SW 1271 (cell line): ENCODE measurements at regions not wholly inside any gene's neighbourhood (a gene's known extent, or its start where the extent isn't known, plus 50 kb on each side); places are given as distances from the start of the nearest gene placed in this dataset.

Source experiments
- DNase-seq, 2 experiments: peaks; one replicate each; lab custom pipeline; 2025; lab: John Stamatoyannopoulos, UW

DNA sequence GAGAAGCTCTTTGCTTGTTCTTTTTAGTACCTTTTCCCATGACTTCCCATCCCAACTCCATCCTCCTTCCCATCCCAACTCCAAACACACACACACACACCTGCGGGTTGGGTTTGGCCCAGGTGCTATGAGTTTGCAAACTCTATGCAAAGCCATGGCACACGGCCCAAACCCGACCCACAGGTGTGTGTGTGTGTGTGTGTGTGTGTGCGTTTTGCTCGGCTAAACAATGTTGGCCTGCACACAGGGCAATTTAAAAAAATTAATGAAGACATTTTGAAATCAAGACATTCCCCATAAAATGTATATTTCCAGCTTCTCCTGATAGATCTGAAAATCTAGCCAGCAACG, 103.7 kb upstream of the TLE3 start:
- DNase-seq, result no peak

- no peak for DNase-seq
These were observed 103.1 kb upstream of the TLE3 start for GRCh38 chr15:70200511-70201424.

GRCh38 chr15:70199540-70200410, 102.1 kb upstream of the TLE3 start:
- no peak for DNase-seq

DNA sequence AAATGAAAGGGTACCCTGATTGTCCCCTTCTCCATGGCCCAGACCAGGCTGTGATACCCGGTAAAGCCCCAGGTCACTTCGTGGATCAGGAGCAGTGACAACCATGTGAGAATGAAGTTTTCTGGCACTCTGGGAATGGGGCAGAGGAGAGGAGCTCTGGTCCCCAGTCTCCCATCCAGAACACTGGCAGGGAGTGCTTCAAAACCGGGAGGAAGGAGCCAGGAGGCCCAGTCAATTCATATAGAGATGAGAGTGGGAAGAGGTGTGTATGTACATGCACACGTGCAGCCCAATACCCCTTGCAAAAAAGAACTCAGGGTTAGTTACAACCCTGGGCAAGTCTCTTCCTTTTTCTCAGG, 101.4 kb upstream of the TLE3 start:
- DNase-seq, result no peak

- no peak for DNase-seq
These were observed 100.9 kb upstream of the TLE3 start for GRCh38 chr15:70198441-70199123.

GRCh38 chr15:70197945-70198361, 100.2 kb upstream of the TLE3 start:
- DNase-seq, result no peak

- DNase-seq, result no peak
These were observed 99.7 kb upstream of the TLE3 start for GRCh38 chr15:70197318-70197944.

DNA sequence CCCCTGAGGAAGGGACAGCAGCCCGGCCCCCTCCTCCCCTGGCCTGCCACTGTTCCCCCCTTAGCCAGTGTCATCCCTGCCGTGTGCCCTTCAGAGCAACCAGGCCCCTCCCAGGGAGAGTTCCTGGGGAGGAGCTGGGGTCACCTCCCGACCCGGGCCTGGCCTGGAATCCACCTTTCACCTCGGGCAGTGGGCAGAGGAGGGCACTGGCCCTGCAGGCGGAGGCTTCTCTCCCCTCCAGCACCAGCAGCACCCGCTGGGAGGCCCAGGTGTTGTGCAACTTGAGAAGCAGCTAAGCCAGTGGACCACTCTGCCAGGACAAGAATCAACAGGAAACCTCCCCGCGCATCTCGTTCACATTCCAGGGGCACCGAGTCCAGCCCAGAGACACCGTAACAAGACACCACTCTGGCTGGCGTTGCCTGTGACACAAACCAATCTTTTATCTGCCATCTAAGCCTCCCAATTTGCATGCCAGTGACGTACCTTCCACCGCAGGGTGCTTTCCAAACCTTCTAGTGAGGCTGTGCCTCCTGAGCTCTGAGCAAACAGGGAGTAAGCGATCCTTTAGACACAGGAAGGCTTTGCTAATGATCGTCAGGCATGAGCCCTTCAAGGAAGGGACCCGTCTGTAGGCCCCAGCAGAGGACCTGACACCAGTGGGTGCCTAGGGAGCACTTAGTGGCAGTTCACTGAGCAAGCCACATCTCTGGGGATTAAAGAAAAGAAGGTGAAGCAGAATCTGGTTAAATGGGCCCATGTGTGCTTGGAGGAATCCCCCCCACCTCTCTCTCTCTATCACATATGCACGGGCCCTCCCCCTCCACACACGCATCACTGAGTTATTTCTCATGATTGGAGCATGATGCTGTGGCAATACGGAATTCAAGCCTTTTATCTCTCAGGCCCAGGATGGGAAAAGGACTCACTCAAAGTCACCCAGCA, 98.9 kb upstream of the TLE3 start:
- no peak for DNase-seq

GRCh38 chr15:70195587-70196305, 98.0 kb upstream of the TLE3 start:
- no peak for DNase-seq

DNA sequence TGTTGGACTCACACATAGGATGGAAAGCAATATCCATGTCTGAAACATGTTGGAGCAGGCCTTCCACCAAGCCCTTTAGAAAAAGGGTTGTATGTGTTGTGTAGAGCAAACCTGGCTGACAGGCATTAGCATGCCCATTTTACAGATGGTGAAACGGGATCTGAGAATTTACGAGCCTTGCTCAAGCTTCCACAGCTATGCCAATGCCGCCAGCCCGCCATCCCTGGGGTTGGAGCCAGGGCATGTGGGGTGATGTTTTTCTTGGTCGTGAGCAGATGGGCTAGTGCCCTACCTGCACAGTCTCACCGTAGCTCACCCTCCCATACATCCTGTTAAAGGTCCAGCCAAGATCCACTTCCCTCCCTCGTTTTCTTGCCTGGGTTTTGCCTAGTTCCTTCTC, 97.5 kb upstream of the TLE3 start:
- no peak for DNase-seq

GRCh38 chr15:70194266-70194665, 96.5 kb upstream of the TLE3 start:
- DNase-seq, result no peak

DNA sequence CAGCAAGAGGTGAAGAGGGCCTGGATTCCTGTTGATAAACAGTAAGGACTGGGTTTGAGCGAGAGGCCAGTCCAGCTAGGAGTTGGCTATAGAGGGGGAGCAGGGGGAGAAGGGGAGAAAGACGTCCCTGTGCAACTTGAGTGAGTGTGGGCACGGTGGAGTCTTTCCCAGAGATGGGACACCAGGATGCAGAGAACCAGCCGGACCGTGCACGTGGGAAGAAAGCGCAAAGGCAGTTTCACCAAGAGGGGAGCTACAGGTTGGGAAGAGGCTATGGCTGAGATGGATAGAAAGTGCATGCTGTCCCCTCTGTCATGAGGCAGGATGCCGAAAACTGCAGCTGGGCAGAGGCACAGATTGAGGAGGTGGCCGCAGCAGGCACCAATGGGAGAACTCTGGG, 96.0 kb upstream of the TLE3 start:
- no peak for DNase-seq

- no peak for DNase-seq
These were observed 94.8 kb upstream of the TLE3 start for GRCh38 chr15:70192490-70192889.

- no peak for DNase-seq
These were observed 94.3 kb upstream of the TLE3 start for GRCh38 chr15:70192041-70192440.

DNA sequence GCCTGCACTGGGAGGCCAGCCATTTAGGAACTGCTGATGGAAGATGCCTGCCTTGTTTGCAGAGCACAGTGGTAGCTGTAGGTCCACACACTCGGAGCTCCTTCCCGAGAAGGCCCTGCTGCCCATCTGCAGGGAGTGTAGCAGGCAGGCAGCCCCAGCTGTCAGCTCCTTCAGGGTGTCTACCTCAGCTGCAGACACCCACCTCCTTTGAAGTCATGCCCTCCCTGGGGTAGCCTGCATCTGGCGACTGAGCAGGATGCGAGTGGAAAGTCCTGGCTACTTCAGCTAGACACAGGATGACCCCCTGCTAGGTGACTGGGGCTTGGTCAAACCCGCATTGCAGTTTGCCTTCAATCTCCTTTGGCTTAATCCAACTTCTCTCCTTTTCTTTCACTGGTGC, 93.2 kb upstream of the TLE3 start:
- DNase-seq, result no peak

DNA sequence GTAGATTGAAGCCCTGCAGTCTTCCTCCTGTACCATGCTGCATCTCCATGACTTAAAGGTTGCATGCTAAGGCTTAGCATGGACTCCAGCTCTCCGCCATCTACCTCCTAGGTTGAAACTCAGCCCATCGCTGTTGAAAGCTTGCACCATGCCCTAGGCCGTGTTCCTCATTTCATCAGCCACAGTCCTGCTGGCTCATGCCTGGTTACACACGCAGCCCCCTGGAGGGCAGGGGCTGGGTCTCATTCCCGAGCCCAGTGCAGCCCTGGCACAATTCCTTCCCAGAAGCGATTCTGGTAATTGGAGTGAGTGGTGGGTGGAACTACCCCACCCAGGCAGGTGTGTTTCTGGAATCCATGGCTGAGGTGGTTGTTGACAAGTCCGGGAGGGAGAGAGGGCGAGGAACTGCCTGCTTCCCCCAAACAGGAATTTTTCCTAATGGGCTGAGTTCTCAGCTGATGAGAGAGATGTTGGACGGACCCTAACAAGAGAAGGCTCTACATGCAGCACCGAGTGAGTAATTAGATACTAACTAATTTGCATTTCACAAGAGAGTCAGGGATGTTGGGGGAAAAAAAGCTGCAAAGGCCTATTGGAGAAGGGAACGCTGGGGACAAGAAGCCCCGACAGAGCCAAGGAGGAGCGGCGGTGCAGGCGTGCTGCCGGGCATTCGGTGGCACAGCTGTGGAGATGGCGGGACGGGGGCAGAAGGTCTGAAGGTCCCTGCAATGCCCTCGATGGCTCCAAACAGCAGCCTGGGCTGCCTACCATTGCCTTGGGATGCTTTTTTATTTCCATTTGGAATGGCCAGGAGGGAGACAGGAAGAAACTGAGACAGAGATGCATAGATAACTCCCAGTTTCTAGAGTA, 92.3 kb upstream of the TLE3 start:
- DNase-seq, result no peak

DNA sequence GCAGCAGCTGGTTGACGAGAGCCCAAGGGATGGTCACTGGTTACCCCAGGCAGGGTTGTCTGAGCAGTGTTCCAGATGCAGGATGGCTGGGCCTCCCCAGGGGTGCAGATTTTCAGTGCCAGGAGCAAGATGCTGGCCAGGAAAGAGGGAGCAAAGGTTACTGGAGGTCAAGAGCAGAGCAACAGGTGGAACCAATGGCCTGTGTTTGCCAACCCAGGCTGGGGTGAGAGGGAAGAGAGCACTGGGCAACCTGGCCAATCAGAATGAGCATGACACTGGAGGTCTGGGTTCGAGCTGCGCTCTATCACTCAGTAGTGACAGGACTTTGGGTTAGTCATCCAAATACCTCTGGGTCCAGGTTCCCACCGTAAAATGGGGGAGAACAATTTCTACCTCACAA, 90.6 kb upstream of the TLE3 start:
- DNase-seq, result no peak

GRCh38 chr15:70187331-70187730, 89.6 kb upstream of the TLE3 start:
- no peak for DNase-seq

GRCh38 chr15:70186152-70186551, 88.4 kb upstream of the TLE3 start:
- DNase-seq, result no peak
